Loucy (cell line): ENCODE measurements at regions not wholly inside any gene's neighbourhood (a gene's known extent, or its start where the extent isn't known, plus 50 kb on each side); places are given as distances from the start of the nearest gene placed in this dataset.

Experiments used
- H2AFZ ChIP-seq: fragments of 200-600 bp; sonication (generic); 2 replicates; pipeline ENCODE4 v1.6.0; 2016; ENCODE audit warnings: antibody characterized with exemption, mild to moderate bottlenecking, low read length, moderate library complexity
- H3F3A ChIP-seq: fragments of 200-600 bp; 2 replicates; pipeline ENCODE4 v1.6.0; 2016; ENCODE audit warnings: antibody characterized with exemption, low read depth, mild to moderate bottlenecking
- H3K27me3 ChIP-seq: fragments of 200-600 bp; sonication (generic); 2 replicates; pipeline ENCODE4 v1.6.1; 2014; ENCODE audit warnings: low read length, mild to moderate bottlenecking; ENCODE audit not compliant: insufficient read depth, poor library complexity, severe bottlenecking
- H3K36me3 ChIP-seq: fragments of 200-600 bp; sonication (generic); 2 replicates; pipeline ENCODE4 v1.6.1; 2016; ENCODE audit warnings: low read length; ENCODE audit not compliant: insufficient read depth
- H3K4me1 ChIP-seq: fragments of 200-600 bp; sonication (generic); 2 replicates; pipeline ENCODE4 v1.5.1; 2014; ENCODE audit warnings: low read length, mild to moderate bottlenecking; ENCODE audit not compliant: insufficient read depth, poor library complexity, severe bottlenecking
- H3K4me2 ChIP-seq: fragments of 200-600 bp; sonication (generic); 2 replicates; pipeline ENCODE4 v1.6.0; 2014; ENCODE audit warnings: antibody characterized with exemption, low read length, low read depth, mild to moderate bottlenecking; ENCODE audit not compliant: poor library complexity, severe bottlenecking
- H3K4me3 ChIP-seq: fragments of 200-600 bp; sonication (generic); 2 replicates; pipeline ENCODE4 v1.5.1; 2014; ENCODE audit warnings: low read length, mild to moderate bottlenecking, mixed read lengths; ENCODE audit not compliant: poor library complexity, severe bottlenecking
- H3K79me2 ChIP-seq: fragments of 200-600 bp; sonication (generic); 2 replicates; pipeline ENCODE4 v1.6.1; 2014; ENCODE audit warnings: low read length; ENCODE audit not compliant: insufficient read depth
- H3K9ac ChIP-seq: fragments of 200-600 bp; sonication (generic); 2 replicates; pipeline ENCODE4 v1.6.0; 2014; ENCODE audit warnings: mild to moderate bottlenecking, low read depth, low read length, moderate library complexity; ENCODE audit not compliant: poor library complexity, severe bottlenecking
- H3K9me2 ChIP-seq: fragments of 200-600 bp; sonication (generic); replicated peaks from 2 replicates; pipeline ENCODE4 v1.6.1; 2016; ENCODE audit warnings: low read depth, low read length, mixed read lengths
- H3K9me3 ChIP-seq: fragments of 200-600 bp; sonication (generic); 2 replicates; pipeline ENCODE4 v1.6.1; 2014; ENCODE audit warnings: mild to moderate bottlenecking, antibody characterized with exemption, low read length, low read depth; ENCODE audit not compliant: insufficient read depth
- H4K20me1 ChIP-seq: fragments of 200-600 bp; sonication (generic); 2 replicates; pipeline ENCODE4 v1.6.0; 2014; ENCODE audit warnings: antibody characterized with exemption, low read length, mild to moderate bottlenecking; ENCODE audit not compliant: insufficient read depth, poor library complexity, severe bottlenecking
- CTCF ChIP-seq: fragments of 200-600 bp; sonication (generic); conservative IDR thresholded peaks from 2 replicates; pipeline ENCODE4 v1.5.1; 2014; ENCODE audit warnings: mild to moderate bottlenecking, antibody characterized with exemption, low read length
- EZH2phosphoT487 ChIP-seq: fragments of 200-600 bp; IDR thresholded peaks from 2 replicates; pipeline ENCODE4 v1.6.1; 2018; ENCODE audit warnings: antibody characterized with exemption, mild to moderate bottlenecking, moderate library complexity, borderline replicate concordance

DNA sequence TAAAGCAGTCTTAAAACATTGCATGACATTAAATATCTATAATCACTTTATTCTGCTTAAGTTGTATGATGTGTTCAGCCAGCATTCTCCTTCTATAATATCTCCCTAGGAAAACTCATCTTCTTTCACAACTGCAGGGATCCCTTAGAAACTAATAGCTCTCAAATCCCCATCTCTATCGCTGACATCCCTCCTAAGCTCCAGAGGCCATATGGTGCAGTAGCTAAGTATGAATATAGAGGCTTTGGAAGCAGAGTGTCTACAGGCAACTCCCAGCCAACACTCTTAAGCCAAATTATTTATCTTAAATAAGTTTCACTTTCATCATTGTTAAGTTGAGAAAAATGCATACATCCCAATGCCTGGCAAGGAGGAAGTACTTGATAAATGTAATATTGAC is 349.5 kb upstream of the MIR17HG start:
- Histone ChIP-seq H3K4me1 (no peaks in the 10 kb centered on the region), H3K9ac (no peak overlapping the region), H3K9me2 (no peaks in the 10 kb centered on the region), H4K20me1 (no peaks in the 10 kb centered on the region), H3F3A (no peaks in the 10 kb centered on the region), H2AFZ (no peak overlapping the region), H3K9me3 (no peaks in the 10 kb centered on the region), H3K79me2 (no peaks in the 10 kb centered on the region), H3K36me3 (no peaks in the 10 kb centered on the region), H3K4me2 (no peak overlapping the region), H3K27me3 (no peaks in the 10 kb centered on the region), H3K4me3 (no peak overlapping the region)
- TF ChIP-seq CTCF (no peak), EZH2phosphoT487 (no peak)

DNA sequence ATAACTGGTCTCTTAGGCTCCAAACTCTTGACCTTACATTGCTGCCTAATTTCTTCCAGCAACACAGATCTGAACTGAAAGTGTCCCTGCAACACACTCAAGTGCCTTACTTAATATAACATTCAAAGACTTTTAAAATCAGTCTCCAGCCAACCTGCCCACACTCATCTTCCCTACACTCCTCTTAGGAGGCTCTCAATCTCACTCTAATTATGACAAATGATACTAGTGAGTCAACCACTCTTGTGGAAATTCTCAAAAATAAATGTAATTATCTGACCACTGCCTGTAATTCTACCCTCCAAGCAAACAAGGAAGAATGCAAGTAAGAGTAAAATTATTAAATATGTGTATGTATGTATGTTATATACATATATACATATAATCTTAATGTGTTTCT is 348.1 kb upstream of the MIR17HG start:
- Histone ChIP-seq H3F3A (no peaks in the 10 kb centered on the region), H3K4me3 (no peak overlapping the region), H3K9me3 (no peaks in the 10 kb centered on the region), H3K4me2 (no peak overlapping the region), H2AFZ (no peak overlapping the region), H3K9ac (no peak overlapping the region), H3K9me2 (no peaks in the 10 kb centered on the region), H3K79me2 (no peaks in the 10 kb centered on the region), H4K20me1 (no peaks in the 10 kb centered on the region), H3K27me3 (no peaks in the 10 kb centered on the region), H3K4me1 (no peaks in the 10 kb centered on the region), H3K36me3 (no peaks in the 10 kb centered on the region)
- no peak for TF ChIP-seq CTCF
- TF ChIP-seq EZH2phosphoT487, result no peak

DNA sequence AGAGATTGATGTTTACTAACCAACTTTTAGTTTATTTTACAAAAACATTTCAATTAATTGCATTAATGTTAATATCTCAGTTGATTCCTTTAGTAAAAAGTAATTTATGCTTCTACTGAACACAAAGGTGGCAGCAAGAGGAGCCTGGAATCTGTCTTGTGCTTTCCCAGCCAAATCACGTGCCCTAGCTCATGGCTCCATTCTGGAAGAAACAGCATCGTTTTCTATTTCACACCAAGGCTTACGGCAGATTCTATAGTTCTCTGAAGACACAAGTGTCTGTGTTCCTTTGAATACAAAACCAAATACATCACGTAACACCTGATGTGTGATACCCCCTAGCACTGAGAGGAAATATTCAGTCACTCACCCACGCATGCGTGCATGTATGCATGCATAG is 346.1 kb upstream of the MIR17HG start:
- H2AFZ ChIP-seq, result no peak overlapping the region
- H3K4me2 ChIP-seq, result no peak overlapping the region
- H3K4me1 ChIP-seq, result no peaks in the 10 kb centered on the region
- H3F3A ChIP-seq, result no peaks in the 10 kb centered on the region
- no peak overlapping the region for H3K9ac ChIP-seq
- H3K36me3 ChIP-seq, result no peaks in the 10 kb centered on the region
- H3K9me3 ChIP-seq, result no peaks in the 10 kb centered on the region
- no peaks in the 10 kb centered on the region for H3K9me2 ChIP-seq
- no peaks in the 10 kb centered on the region for H3K79me2 ChIP-seq
- H3K27me3 ChIP-seq, result no peaks in the 10 kb centered on the region
- TF ChIP-seq EZH2phosphoT487, result no peak
- TF ChIP-seq CTCF, result no peak
- H4K20me1 ChIP-seq, result no peaks in the 10 kb centered on the region
- H3K4me3 ChIP-seq, result no peak overlapping the region
